GM19395 (cell line): ENCODE measurements at regions not wholly inside any gene's neighbourhood (a gene's known extent, or its start where the extent isn't known, plus 50 kb on each side); places are given as distances from the start of the nearest gene placed in this dataset.

Experiments
- ATAC-seq: cut with Tn5 transposase; IDR thresholded peaks from one replicate; pipeline ENCODE4 v1.9.1; 2021; ENCODE audit warnings: mild to moderate bottlenecking, moderate library complexity; ENCODE audit not compliant: unreplicated experiment

GRCh38 chr5:147036691-147037245, 158.2 kb upstream of the PPP2R2B start:
- ATAC-seq = no peak

DNA sequence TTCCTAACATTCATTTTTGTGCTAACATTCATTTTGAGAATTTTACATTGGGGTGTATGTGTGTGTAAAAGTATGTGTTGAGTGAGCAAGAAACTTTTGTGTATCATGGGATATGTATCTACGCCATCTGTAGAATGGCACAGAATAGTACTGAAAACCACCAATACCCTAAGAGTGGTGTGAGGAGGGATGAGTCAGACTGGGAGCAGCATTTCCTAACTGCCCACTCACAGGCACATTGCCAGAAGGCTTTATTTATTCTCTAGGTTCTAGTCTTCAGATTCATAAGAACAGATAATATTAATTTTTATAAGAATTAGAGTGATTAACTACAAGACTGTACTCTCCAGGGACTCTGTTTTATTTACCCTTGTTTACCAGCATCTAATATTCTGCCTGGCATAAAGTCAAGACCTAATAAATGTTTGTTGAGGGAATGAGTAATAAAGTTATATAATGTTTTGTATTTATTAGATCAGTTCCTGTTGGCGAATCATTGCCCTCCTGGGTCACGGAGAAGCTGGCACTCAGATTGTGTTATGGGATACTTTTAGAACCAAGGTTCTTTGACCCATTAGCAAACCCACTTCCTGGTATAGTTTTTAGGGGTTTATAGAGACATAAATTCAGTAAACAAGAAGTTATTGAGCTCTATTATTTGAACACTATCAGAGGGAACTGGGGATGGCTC, 159.1 kb upstream of the PPP2R2B start:
- ATAC-seq = no peak

- ATAC-seq = no peak
Observed at GRCh38 chr5:147040856-147041255, 162.3 kb upstream of the PPP2R2B start.

- no peak for ATAC-seq
Observed at GRCh38 chr5:147044572-147045273, 166.2 kb upstream of the PPP2R2B start.

DNA sequence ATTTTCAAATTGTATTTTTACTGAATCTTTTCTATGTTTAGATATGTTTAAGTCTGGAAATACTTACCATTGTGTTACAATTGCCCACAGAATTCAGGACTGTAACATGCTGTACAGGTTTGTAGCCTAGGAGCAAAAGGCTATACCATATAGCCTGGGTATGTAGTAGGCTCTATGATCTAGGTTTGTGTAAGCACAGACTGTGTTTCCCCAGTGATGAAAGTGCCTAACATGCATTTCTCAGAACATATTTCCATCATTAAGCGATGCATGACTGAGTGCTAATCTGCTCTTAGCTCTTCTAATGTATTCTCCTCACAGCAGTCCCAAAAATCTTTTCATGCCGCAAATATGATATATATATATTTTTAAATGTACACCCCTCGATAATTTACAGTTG, 166.7 kb upstream of the PPP2R2B start:
- ATAC-seq = no peak

DNA sequence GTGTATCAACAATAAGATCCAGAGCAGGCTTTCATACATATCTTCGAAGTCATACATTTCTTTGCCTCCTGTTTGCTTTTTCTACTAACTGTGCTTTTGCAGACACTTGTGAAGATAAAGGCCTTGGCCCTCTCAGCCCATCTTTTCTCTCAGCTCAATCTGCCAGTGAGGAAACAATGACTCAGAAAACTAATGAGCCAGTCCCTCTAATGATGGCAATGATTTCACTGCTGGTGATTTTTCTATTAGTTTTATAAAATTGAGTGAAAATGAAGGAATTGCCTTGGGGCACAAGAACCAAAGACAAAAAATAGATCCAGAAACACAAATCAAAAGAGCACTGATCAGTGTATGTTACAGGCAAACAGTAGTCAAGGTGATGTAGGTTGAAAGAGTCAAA, 167.7 kb upstream of the PPP2R2B start:
- no peak for ATAC-seq

GRCh38 chr5:147046894-147047293, 168.3 kb upstream of the PPP2R2B start:
- no peak for ATAC-seq

GRCh38 chr5:147049764-147050163, 171.2 kb upstream of the PPP2R2B start:
- ATAC-seq = no peak

DNA sequence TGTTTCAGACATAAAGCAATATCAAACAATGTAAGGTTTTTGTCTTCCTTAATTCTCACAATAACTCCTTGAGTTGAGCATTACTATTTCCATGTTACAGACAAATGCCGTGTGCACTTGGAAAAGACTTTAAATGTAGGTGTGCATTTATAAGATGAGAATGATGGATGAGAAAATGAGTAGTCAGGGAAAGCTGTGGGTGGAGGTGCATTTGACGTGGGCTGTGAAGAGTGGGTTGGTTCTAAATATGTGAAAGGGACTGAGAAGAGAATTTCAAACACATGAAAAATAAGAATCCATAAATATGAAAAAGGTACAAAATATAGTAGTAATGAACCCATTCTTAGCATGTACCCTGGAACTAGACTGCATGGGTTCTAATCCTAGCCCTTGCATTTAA, 171.6 kb upstream of the PPP2R2B start:
- no peak for ATAC-seq

DNA sequence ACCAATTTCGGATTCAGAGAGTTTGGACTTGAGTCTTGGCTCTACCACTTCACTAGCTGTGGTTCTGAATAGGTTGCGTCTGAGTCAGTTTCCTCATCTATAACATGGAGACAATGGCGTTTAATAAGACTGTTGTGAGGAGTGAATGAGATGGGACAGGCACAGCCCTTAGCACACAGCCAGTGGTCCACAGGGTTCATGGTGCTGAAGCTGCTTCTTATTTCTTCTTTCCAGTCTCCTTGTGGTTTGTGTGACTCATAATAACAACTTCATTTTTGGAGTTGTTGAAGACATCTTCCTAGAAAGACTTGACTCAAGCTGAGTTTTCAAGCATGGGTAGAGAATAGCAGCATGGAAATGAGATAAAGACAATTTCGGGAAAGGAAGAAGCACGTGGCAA, 172.6 kb upstream of the PPP2R2B start:
- no peak for ATAC-seq

GRCh38 chr5:147052519-147052918, 174.0 kb upstream of the PPP2R2B start:
- no peak for ATAC-seq

DNA sequence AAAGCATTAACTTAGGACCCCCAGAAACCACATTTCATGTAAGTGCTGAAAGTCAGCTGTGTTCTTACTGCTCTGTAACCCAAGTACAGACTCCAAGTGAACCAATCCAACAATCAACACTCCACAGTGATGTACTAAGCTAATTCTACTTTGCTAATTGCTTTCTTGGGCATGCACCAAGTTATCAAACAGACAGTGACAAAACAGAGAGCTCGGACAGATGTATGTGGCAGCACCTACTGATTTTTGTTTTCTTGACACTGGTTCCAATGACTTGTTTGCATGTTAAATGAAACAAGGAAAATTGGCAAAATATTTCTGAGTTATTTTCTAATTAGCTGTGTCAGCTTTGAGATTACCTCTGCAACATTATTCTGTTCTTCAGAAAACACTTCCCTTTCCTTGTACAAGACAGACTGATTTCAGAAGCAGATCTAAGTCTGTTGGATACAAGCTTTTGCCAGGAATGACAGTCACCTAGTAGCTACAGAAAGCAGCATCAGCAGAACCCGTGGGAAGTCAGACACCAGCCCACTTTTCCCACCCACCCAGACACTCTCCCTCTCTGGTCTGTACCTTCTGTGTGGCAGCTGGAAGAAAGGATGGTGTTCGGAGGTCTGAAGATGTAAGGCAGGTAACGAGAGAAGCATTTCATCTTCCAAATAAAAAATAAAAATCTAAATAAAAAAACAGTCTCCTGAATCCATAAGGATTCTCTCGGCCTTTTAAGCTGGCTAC, 176.7 kb upstream of the PPP2R2B start:
- ATAC-seq = no peak

DNA sequence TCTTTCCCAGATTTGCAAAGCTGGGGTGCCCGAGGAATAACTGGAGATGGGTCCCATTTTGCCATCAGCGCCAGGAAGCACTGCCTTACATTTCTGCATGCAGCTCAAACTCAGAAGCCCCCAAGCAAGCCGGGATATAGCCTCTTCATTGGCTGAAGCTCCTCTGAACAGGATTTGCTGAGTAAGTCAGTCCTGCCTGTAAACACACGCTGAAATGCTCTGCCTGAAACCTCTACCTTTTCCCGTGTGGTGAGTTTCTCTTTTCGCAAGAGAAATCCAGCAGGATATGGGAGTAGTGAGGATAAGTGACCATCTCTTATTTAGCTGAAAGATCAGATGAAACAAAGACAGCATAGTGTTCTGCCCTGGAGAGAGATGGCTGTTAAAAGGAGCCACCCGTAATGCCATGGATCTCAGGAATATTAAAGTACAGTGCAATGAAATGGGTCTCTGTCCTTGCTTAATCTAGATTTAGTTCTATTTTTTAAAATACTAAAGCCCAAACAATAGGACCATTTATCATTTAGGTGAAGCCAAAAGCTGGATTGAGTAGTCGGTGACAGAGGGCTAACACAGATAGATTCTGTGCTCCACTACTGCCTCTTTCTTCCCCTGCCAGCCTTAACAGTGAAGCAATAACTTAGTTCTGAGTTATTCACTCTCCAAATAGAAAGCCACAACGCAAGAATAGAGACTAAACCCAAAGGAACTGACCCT, 177.5 kb upstream of the PPP2R2B start:
- ATAC-seq = no peak

GRCh38 chr5:147057051-147057450, 177.8 kb upstream of the STK32A start:
- no peak for ATAC-seq

GRCh38 chr5:147061431-147061830, 173.4 kb upstream of the STK32A start:
- ATAC-seq = no peak

DNA sequence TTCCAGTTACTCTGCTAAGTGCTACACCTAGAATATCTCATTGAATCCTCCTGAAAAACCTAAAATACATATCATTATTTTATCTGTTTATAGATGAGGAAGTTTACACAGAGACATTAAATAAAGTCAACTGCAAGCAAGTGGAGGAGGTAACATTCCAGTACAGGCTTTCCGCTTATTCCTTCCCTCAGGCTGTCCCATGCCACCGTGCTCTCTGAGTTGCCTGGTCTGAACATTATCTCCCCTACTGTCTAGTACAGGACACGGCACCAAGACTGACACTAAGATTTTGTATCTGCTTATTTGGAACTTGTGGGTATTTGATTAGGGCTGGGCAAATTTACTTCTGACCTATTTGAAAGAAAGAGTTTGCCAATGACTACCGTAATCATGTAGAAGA, 172.4 kb upstream of the STK32A start:
- no peak for ATAC-seq

DNA sequence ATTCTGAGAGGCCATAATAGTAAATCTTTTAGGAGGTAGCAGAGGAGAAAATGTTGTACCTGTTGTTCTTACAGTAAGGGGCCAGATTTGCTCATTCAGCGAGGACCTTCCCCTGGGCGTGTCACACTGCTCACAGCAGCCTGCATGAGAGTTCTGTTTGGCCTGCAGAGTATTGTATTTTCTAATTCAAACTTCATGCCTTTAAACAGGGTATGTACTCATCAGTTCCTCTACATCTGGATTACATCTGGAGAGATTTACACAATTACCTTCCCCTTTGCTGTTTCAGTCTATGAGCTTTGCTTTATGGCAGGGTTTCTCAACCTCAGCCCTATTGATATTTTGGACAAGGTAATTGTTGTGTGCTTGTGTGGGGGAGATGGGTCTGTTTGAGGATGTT, 170.9 kb upstream of the STK32A start:
- ATAC-seq = no peak

DNA sequence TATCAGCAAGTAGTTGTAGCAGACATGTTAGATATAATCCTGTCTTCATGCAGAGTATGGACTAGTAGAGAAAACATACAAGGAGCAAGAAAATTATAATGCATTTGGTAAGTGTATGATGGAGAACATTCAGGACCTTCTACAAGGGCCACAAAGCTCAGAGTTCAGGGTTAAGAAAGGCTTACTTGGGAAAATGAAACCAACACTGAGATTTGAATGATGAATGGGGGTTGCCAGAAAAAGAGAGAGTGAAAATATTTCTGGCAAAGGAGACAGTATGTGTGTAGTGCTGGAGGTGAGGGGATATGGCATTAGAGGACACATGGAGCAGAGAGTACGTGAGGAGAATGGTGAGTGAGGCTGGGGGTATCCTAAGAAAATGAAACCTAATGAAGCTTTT, 169.8 kb upstream of the STK32A start:
- ATAC-seq = peak; percentile 76

GRCh38 chr5:147068998-147069397, 165.8 kb upstream of the STK32A start:
- no peak for ATAC-seq

DNA sequence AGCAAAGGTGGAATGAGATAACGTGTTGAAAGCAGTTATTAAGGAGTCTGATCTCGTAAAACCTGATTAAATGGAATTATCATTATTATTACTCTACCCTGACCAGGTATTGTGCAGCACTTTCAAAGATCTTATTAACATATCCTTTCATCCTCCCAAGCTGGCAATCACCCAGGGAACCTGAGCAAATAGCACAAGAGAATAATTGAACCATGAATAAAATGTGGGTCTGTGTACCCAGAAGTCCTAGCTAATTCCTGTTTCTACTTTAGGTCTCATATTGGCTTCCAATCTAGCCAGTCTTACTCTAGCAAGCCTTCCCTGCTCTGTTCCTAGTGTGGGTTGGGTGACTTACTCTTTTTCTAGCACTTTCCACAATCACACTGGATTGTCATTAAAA, 162.2 kb upstream of the STK32A start:
- no peak for ATAC-seq

DNA sequence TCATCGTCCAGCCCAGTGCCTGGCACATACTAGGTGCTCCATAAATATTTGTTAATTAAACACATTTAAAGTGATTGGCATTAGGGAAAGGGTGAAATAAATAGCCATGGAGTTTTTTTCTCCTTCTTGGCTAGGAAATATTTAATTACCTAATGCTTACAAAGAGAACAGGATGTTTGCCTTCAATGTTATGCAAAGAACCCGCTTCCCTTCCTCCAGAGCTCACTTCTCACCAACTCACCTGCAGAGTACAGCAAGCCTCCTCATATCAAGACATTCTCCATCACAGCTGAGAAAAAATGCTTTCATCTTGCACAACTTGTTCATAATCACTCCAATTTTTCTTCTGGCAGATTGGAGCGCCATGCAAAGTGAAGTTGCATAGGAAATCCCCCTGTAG, 161.7 kb upstream of the STK32A start:
- ATAC-seq = no peak
